CD4-positive, alpha-beta T cell treated with Interleukin-4 for 4 hours (primary cell): ENCODE measurements at regions not wholly inside any gene's neighbourhood (a gene's known extent, or its start where the extent isn't known, plus 50 kb on each side); places are given as distances from the start of the nearest gene placed in this dataset.
"Not testable (repeated sequence)": the region's sequence is repeated elsewhere in the genome, so short reads cannot be mapped to it uniquely, and the experiment has no call there.

Experiments
- DNase-seq: peaks from one replicate; pipeline ENCODE4 v3.0.0-alpha.2; 2020

- DNase-seq = no peak
Observed at GRCh38 chr13:87123987-87124784, 547.0 kb upstream of the SLITRK5 start.

GRCh38 chr13:87124785-87125074 is 546.4 kb upstream of the SLITRK5 start:
- no peak for DNase-seq

GRCh38 chr13:87128036-87128435 is 543.1 kb upstream of the SLITRK5 start:
- DNase-seq = no peak

DNA sequence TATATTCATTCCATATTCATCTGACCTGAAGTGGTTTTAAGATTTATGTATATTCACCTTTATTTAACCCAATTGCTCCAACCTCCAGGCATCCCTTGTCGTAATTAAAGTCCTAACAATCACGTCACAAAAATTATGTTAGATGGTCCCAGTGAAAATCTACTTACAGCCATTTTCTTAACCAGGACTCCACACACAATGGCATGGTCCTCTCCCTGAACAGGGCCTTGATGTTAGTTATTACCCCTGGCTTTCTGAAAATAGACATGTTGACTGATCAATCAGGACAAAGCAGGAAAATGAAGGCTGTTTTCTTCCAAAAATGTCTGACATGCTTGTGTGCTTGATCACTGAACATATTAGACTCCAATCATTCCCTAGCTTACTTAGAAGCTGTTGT is 542.7 kb upstream of the SLITRK5 start:
- no peak for DNase-seq

DNA sequence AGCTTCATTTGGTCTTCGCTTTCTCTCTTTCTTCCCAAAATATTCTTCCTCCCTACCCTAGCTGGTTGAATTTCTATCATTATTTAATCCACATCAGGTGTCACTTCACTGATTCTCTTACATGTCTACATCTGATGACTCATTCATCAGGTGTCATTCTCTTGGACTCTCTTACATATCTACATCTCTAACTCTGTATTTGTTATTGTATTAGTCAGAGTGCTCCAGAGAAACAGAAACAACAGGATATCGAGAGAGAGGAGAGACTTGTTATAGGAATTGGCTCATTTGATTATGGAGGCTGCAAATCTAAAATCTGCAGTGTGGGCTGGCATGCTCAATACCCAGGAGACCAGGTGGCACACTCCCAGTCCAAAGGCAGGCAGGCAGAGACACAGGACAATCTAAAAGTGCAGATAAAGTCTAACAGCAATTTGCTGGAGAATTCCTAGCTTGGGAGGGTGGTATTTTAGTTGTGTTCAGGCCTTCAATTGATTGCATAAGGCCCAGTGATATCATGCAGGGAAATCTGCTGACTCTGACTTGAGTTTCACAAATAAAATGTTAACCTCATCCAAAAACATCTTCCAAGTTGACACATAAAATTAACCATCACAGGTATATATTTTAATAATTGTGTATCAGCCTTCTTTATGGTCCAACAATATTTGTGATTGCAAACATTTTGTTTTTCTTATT is 541.4 kb upstream of the SLITRK5 start:
- DNase-seq = no peak

- no peak for DNase-seq
Observed at GRCh38 chr13:87130423-87130822, 540.7 kb upstream of the SLITRK5 start.

DNA sequence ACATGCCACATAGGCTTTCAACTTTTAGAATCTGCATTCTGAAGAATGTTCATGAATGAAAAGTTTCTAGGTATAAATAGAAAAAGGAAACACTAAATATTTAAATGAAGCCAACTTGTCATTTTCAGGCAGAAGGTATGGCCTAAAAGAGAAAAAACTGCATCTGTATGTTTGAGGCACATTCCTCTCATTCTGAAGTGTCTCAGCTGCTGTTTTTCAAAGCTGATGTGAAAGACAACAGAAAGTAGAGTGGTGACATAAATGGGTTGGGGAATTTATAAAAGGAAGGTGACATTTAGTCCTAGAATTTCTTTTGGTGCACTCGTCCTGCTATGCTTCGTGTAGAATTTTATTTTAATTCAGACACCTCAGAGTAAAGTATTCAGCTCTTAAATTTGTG is 539.6 kb upstream of the SLITRK5 start:
- no peak for DNase-seq

GRCh38 chr13:87138866-87139265 is 532.3 kb upstream of the SLITRK5 start:
- no peak for DNase-seq

DNA sequence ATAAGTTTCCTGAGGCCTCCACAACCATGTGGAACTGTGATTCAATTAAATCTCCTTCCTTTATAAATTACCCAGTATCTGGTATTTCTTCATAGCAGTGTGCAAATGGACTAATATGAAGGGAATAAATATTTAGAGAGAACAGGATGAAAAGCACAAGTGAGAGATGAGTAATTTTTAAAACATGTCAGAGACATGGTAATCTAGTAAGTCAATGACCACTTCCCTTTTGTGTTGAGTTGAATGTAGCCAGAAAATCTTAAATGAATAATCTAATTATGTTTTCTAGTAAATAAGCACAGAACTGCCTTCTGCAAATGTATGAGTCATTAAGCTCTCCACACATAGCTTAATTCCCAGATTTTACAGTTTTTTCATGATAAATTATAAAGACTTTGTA is 524.1 kb upstream of the SLITRK5 start:
- DNase-seq = no peak

GRCh38 chr13:87153371-87153770 is 517.8 kb upstream of the SLITRK5 start:
- no peak for DNase-seq

- no peak for DNase-seq
Observed at GRCh38 chr13:87166348-87166747, 504.8 kb upstream of the SLITRK5 start.

- DNase-seq = no peak
Observed at GRCh38 chr13:87168390-87168789, 502.8 kb upstream of the SLITRK5 start.

DNA sequence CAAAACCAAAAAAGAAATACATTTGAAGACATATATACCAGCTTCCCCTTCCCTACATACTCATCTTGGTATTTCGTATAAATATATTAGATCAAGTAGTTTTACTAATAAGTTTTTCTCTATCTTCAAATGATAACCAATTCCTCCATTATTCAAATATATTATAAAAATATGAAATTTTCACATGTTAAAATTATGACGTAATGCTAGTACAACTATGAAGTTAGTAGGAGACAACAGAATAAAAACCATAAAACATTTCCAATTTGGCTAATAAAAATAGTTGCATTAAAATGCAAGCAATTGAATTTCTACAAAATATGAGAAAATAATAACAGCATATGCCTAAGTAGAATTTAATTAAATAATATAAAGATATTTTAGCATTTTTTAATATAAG is 501.8 kb upstream of the SLITRK5 start:
- no peak for DNase-seq

- no peak for DNase-seq
Observed at GRCh38 chr13:87172166-87172835, 498.9 kb upstream of the SLITRK5 start.

DNA sequence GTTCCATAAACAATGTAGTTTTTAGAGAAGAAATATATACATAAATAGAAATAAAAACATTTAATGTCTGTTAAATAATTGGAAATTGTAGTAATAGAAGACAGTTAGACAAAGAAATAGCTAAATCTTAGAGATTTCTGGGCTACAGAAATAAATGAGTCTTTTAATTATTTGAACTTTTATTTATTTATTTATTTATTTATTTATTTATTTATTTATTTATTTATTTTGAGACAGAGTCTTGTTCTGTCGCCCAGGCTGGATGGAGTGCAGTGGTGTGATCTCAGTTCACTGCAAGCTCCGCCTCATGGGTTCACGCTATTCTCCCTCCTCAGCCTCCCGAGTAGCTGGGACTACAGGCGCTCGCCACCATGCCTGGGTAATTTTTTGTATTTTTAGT is 486.0 kb upstream of the SLITRK5 start:
- not testable (repeated sequence) for DNase-seq

GRCh38 chr13:87186647-87187046 is 484.5 kb upstream of the SLITRK5 start:
- not testable (repeated sequence) for DNase-seq

DNA sequence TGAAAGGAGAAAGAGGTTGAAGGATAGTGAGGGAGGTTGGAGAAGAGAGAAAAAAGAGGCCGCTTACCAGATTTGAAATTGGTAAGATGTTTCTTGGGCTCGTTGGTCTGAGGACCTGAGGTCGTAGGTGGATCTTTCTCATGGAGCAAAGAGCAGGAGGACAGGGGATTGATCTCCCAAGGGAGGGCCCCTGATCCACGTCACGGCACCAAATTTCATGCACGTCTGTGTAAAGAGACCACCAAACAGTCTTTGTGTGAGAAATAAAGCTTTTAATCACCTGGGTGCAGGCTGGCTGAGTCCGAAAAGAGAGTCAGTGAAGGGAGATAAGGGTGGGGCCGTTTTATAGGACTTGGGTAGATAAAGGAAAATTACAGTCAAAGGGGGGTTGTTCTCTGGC is 479.7 kb upstream of the SLITRK5 start:
- DNase-seq = not testable (repeated sequence)

GRCh38 chr13:87198371-87198770 is 472.8 kb upstream of the SLITRK5 start:
- no peak for DNase-seq

GRCh38 chr13:87206708-87207107 is 464.5 kb upstream of the SLITRK5 start:
- no peak for DNase-seq

- DNase-seq = no peak
Observed at GRCh38 chr13:87207280-87208003, 463.7 kb upstream of the SLITRK5 start.

DNA sequence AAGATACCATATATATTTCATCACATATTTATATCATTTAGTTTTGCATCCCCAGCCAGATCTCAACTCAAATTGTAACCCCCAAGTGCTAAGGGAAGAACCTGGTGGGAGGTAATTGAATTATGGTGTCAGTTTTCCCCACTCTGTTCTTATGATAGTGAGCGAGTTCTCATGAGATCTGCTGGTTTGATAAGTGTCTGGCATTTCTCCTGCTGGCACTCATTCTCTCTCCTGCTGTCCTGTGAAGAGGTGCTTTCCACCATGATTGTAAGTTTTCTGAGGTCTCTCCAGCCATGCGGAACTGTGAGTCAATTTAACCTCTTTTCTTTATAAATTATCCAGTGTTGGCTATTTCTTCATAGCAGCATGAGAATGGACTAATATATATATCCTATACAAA is 462.5 kb upstream of the SLITRK5 start:
- DNase-seq = no peak

DNA sequence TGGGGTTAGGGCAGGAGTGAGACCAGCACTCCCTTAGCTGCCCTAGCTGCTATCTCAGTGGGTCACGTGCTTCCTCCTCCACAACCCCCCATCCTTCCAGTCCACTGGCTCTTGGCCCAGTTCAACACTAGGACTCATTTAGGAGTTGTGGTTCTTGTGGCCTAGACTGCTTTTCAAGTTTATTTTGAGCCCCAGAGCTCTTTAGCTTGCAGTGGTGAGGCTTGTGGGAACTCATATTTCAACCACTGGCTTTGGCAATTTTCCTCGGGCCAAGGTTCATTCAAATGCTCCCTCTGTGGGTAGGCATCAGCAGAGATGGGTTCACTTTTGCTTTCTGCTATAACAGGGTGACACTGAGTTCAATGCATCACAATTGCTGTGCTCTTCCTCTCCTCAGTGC is 436.2 kb upstream of the SLITRK5 start:
- DNase-seq = no peak

DNA sequence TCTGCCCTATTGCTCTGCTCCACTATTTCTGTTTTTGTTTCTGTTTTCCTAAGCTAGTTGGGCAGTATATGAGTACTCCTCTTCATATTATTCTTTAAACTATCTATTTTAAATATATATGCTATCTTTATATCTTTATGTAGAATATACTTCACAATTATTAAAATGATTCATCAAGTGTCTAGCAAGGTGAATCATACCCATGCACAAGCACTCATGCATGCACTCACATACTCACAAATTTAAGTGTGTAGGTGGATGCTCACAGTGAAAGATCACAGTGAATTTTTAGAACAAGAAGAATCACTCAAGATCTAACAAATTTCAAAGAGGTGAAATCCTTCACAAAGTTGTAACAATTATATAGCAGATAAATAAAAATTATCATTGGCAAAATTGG is 435.6 kb upstream of the SLITRK5 start:
- no peak for DNase-seq
